HepG2 (cell line): ENCODE measurements at regions not wholly inside any gene's neighbourhood (a gene's known extent, or its start where the extent isn't known, plus 50 kb on each side); places are given as distances from the start of the nearest gene placed in this dataset.

Experiments used
- CTCF ChIP-seq: sonication (generic); formaldehyde crosslinking; IDR thresholded peaks from 2 replicates; pipeline ENCODE4 v1.5.0; 2020; ENCODE audit warnings: mild to moderate bottlenecking, missing genetic modification reagents, moderate library complexity
- HNRNPL ChIP-seq: fragments of 200-400 bp; formaldehyde crosslinking; IDR thresholded peaks from 2 replicates; pipeline ENCODE4 v1.6.1; 2017; ENCODE audit warnings: mild to moderate bottlenecking, low read depth, low read length
- MNT ChIP-seq: fragments of 450-650 bp; IDR thresholded peaks from 2 replicates; pipeline ENCODE4 v1.6.1; 2016
- POLR2A ChIP-seq, 2 experiments: IDR thresholded peaks; 2 replicates each; pipeline ENCODE4 v1.6.1; 2011; ENCODE audit warnings: low read depth in 2 of 2, low read length in 2 of 2, mild to moderate bottlenecking in 1 of 2, moderate library complexity in 1 of 2; ENCODE audit not compliant: insufficient read depth in 1 of 2
- SRY ChIP-seq: sonication (generic); formaldehyde crosslinking; IDR thresholded peaks from 2 replicates; pipeline ENCODE4 v1.8.0; 2022; ENCODE audit warnings: mild to moderate bottlenecking, missing genetic modification reagents
- SUZ12 ChIP-seq: fragments of 150-350 bp; IDR thresholded peaks from 2 replicates; pipeline ENCODE4 v1.6.1; 2014; ENCODE audit warnings: low read depth, low read length
- USF2 ChIP-seq, 2 experiments: sonication (generic) in 1 of 2; formaldehyde crosslinking in 1 of 2; IDR thresholded peaks; 2 replicates each; pipeline versions ENCODE4 v1.5.1 to v1.6.1; 2011 to 2020; ENCODE audit warnings: borderline replicate concordance in 1 of 2, low read depth in 1 of 2, low read length in 1 of 2, mild to moderate bottlenecking in 1 of 2, missing genetic modification reagents in 1 of 2, moderate library complexity in 1 of 2

- TF ChIP-seq POLR2A (IDR thresholded peaks at IDR 0.05; ENCODE audit: insufficient read depth in 1 of 2, low read depth in 2 of 2, low read length in 2 of 2): no peak
- no peak for TF ChIP-seq SUZ12
- TF ChIP-seq HNRNPL: no peak
- no peak for TF ChIP-seq CTCF (CRISPR knock-in tag)
- no peak for TF ChIP-seq SRY (CRISPR knock-in tag)
- no peak for TF ChIP-seq MNT
- TF ChIP-seq USF2 (IDR thresholded peaks at IDR 0.05; ENCODE audit: low read depth, low read length): no peak
- no peak for TF ChIP-seq USF2 (CRISPR knock-in tag; IDR thresholded peaks at IDR 0.05; ENCODE audit: borderline replicate concordance)
Observed at GRCh38 chr1:201719812-201720521, 109.0 kb upstream of the IPO9 start.
